ENCODE measurements at regions not wholly inside any gene's neighbourhood (a gene's known extent, or its start where the extent isn't known, plus 50 kb on each side); places are given as distances from the start of the nearest gene placed in this dataset.

DNA sequence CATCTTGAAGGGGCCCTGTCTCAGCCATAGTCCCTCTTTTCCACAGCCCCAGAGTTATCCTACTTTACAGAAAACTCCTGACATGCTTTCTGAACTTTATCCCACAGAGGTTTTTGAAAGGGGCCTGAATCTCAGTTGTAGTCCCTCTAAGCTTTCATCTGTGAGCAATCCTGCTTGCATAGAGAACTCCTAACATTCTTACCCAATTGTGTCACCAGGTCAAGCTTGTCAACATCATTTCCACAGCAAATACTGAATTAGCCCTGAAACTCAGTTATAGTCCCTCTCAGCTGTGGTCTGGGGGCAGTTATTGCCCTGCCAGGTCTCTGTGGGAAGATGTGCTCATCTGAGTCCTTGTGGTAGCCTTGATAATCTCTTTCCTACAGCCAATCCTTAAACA lies 2190.3 kb upstream of the PCDH20 start:
- TF ChIP-seq, protein P1, sequence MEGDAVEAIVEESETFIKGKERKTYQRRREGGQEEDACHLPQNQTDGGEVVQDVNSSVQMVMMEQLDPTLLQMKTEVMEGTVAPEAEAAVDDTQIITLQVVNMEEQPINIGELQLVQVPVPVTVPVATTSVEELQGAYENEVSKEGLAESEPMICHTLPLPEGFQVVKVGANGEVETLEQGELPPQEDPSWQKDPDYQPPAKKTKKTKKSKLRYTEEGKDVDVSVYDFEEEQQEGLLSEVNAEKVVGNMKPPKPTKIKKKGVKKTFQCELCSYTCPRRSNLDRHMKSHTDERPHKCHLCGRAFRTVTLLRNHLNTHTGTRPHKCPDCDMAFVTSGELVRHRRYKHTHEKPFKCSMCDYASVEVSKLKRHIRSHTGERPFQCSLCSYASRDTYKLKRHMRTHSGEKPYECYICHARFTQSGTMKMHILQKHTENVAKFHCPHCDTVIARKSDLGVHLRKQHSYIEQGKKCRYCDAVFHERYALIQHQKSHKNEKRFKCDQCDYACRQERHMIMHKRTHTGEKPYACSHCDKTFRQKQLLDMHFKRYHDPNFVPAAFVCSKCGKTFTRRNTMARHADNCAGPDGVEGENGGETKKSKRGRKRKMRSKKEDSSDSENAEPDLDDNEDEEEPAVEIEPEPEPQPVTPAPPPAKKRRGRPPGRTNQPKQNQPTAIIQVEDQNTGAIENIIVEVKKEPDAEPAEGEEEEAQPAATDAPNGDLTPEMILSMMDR (IDR thresholded peaks at IDR 0.05 in 4 of 5, conservative IDR thresholded peaks at IDR 0.05 in 1 of 5), result no peak
- no peak for TF ChIP-seq POLR2A (IDR thresholded peaks at IDR 0.05)

Data from gastrocnemius medialis (tissue), 4 donors.